PC-9 (cell line): ENCODE measurements at regions not wholly inside any gene's neighbourhood (a gene's known extent, or its start where the extent isn't known, plus 50 kb on each side); places are given as distances from the start of the nearest gene placed in this dataset.

Experiments used
- BruUV-seq: library from RNA; stranded (reverse); fragments of 400-500 nt; replicated peaks from 2 replicates; lab custom pipeline; 2021; lab: Mats Ljungman, UMichigan
- CTCF ChIA-PET: fragments of 300-600 bp; sonication (Branson Sonifier 250); formaldehyde crosslinking; loops from one replicate; lab custom pipeline; 2022; ENCODE audit warnings: antibody characterized with exemption; lab: Charles Lee
- POLR2A ChIA-PET: fragments of 300-600 bp; sonication (Branson Sonifier 250); formaldehyde crosslinking; loops from one replicate; lab custom pipeline; 2022; ENCODE audit warnings: antibody characterized with exemption; ENCODE audit not compliant: unreplicated experiment; lab: Charles Lee
- DNase-seq, 2 experiments: peaks; one replicate each; pipeline versions ENCODE4 v3.0.0 to v3.0.0-alpha.2; 2015 to 2022; ENCODE audit warnings: mixed read lengths in 1 of 2
- H2AFZ ChIP-seq: fragments of 200-600 bp; sonication (generic); 2 replicates; pipeline ENCODE4 v1.8.1; 2017; ENCODE audit warnings: antibody characterized with exemption
- H3F3A ChIP-seq: fragments of 200-600 bp; sonication (generic); 2 replicates; pipeline ENCODE4 v1.8.1; 2017; ENCODE audit warnings: antibody characterized with exemption, mild to moderate bottlenecking, low read depth; ENCODE audit not compliant: insufficient read depth
- H3K27ac ChIP-seq: fragments of 200-600 bp; sonication (generic); 2 replicates; pipeline ENCODE4 v1.6.1; 2016; ENCODE audit warnings: mixed run types
- H3K27me3 ChIP-seq: fragments of 200-600 bp; sonication (generic); 2 replicates; pipeline ENCODE4 v1.6.1; 2016; ENCODE audit warnings: low read depth, mixed run types; ENCODE audit not compliant: insufficient read depth
- H3K36me3 ChIP-seq: fragments of 200-600 bp; sonication (generic); 2 replicates; pipeline ENCODE4 v1.6.1; 2016; ENCODE audit warnings: low read depth, mixed run types
- H3K4me1 ChIP-seq: fragments of 200-600 bp; sonication (generic); replicated peaks from 2 replicates; pipeline ENCODE4 v1.6.1; 2016; ENCODE audit warnings: mixed run types; ENCODE audit not compliant: insufficient read depth
- H3K4me2 ChIP-seq: fragments of 200-600 bp; sonication (generic); 2 replicates; pipeline ENCODE4 v1.6.1; 2017; ENCODE audit warnings: mixed run types
- H3K4me3 ChIP-seq: fragments of 200-600 bp; sonication (generic); 2 replicates; pipeline ENCODE4 v1.6.1; 2016; ENCODE audit warnings: mixed run types
- H3K79me2 ChIP-seq: fragments of 200-600 bp; sonication (generic); 2 replicates; pipeline ENCODE4 v1.6.1; 2017; ENCODE audit warnings: low read depth, mixed run types
- H3K9me2 ChIP-seq: fragments of 200-600 bp; sonication (generic); 2 replicates; pipeline ENCODE4 v1.8.1; 2017; ENCODE audit warnings: mild to moderate bottlenecking; ENCODE audit not compliant: insufficient read depth
- H3K9me3 ChIP-seq: fragments of 200-600 bp; sonication (generic); 2 replicates; pipeline ENCODE4 v1.8.1; 2016; ENCODE audit warnings: low read depth; ENCODE audit not compliant: insufficient read depth
- H4K20me1 ChIP-seq: fragments of 200-600 bp; sonication (generic); 2 replicates; pipeline ENCODE4 v1.8.1; 2017; ENCODE audit not compliant: insufficient read depth
- CTCF ChIP-seq: fragments of 200-600 bp; sonication (generic); conservative IDR thresholded peaks from 2 replicates; pipeline ENCODE4 v1.6.1; 2017; ENCODE audit warnings: mixed run types, antibody characterized with exemption, mild to moderate bottlenecking, moderate library complexity
- EZH2 ChIP-seq: fragments of 200-600 bp; sonication (generic); IDR thresholded peaks from 2 replicates; pipeline ENCODE4 v1.8.0; 2017; ENCODE audit warnings: antibody characterized with exemption, low read depth
- intact Hi-C: fragments of 100-400 bp; cut with micrococcal nuclease; formaldehyde crosslinking; loops from one replicate; pipeline ENCODE4 v1.10.0; 2022; ENCODE audit not compliant: unreplicated experiment

GRCh38 chr21:24403221-24403620 lies 1204.1 kb downstream of the MRPL39 start:
- DNase-seq = no peak
- Histone ChIP-seq H3K4me3 (no peak overlapping the region), H2AFZ (no peak overlapping the region), H3K27ac (no peak overlapping the region), H3K4me2 (no peak overlapping the region), H3K9me2 (no peaks in the 10 kb centered on the region), H3K9me3 (no peaks in the 10 kb centered on the region), H3F3A (no peaks in the 10 kb centered on the region), H3K27me3 (no peaks in the 10 kb centered on the region), H3K79me2 (no peaks in the 10 kb centered on the region), H3K36me3 (no peaks in the 10 kb centered on the region), H3K4me1 (no peaks in the 10 kb centered on the region), H4K20me1 (no peaks in the 10 kb centered on the region)
- ChIA-PET POLR2A (no interaction called here), CTCF (no interaction called here)
- intact Hi-C loops = no loop called here
- TF ChIP-seq EZH2 (no peak), CTCF (no peak)
- no TSS peak for BruUV-seq

- Histone ChIP-seq H3F3A (no peaks in the 10 kb centered on the region), H3K9me2 (no peaks in the 10 kb centered on the region), H4K20me1 (no peaks in the 10 kb centered on the region), H3K4me1 (0 out of 2 replicates have a peak, but pooled peaks cover 11% of the 10 kb centered on the region), H3K27me3 (no peaks in the 10 kb centered on the region), H3K27ac (peak overlapping the region; percentile 69), H3K4me3 (peak overlapping the region; percentile 46; the same call in 1 of the 2 replicates), H3K36me3 (no peaks in the 10 kb centered on the region), H3K4me2 (peak overlapping the region; percentile 70), H3K79me2 (no peaks in the 10 kb centered on the region), H3K9me3 (no peaks in the 10 kb centered on the region), H2AFZ (peak overlapping the region; percentile 67; the same call in 1 of the 2 replicates)
- POLR2A ChIA-PET = no interaction called here
- BruUV-seq = no TSS peak
- DNase-seq = peak in 1 of 2 experiments; percentile 55
- TF ChIP-seq CTCF (no peak), EZH2 (no peak)
- CTCF ChIA-PET = no interaction called here
- intact Hi-C loops = no loop called here
Observed at GRCh38 chr21:24395320-24395923, 1211.9 kb downstream of the MRPL39 start.

- H3K9me3 ChIP-seq = no peaks in the 10 kb centered on the region
- CTCF ChIA-PET = no interaction called here
Observed at GRCh38 chr21:24375201-24375600, 1232.1 kb downstream of the MRPL39 start.

More at GRCh38 chr21:24375201-24375600, 1232.1 kb downstream of the MRPL39 start:
- no peaks in the 10 kb centered on the region for H3K79me2 ChIP-seq
- H3K36me3 ChIP-seq = no peaks in the 10 kb centered on the region
- H3F3A ChIP-seq = no peaks in the 10 kb centered on the region
- BruUV-seq = no TSS peak
- H3K9me2 ChIP-seq = no peaks in the 10 kb centered on the region
- no peaks in the 10 kb centered on the region for H3K4me1 ChIP-seq
- H2AFZ ChIP-seq = no peak overlapping the region
- intact Hi-C loops = no loop called here
- POLR2A ChIA-PET = no interaction called here
- H3K4me3 ChIP-seq = no peak overlapping the region
- no peak for DNase-seq
- no peaks in the 10 kb centered on the region for H3K27me3 ChIP-seq
- no peak overlapping the region for H3K4me2 ChIP-seq
- no peak overlapping the region for H3K27ac ChIP-seq
- no peaks in the 10 kb centered on the region for H4K20me1 ChIP-seq
- TF ChIP-seq EZH2 (no peak), CTCF (no peak; the same call in 1 of the 2 replicates)
